Neural cell (in vitro differentiated cells): ENCODE measurements at regions not wholly inside any gene's neighbourhood (a gene's known extent, or its start where the extent isn't known, plus 50 kb on each side); places are given as distances from the start of the nearest gene placed in this dataset.

Experiments used
- EP300 ChIP-seq: fragments of 450-650 bp; conservative IDR thresholded peaks from 2 replicates; pipeline ENCODE4 v1.6.1; 2014; ENCODE audit warnings: antibody characterized with exemption, mild to moderate bottlenecking, moderate library complexity; ENCODE audit not compliant: poor library complexity, severe bottlenecking
- EZH2 ChIP-seq: fragments of 200-600, 300-800 bp; shearing (Covaris generic), sonication (generic); IDR thresholded peaks from 2 replicates; pipeline ENCODE4 v1.6.1; 2014; ENCODE audit warnings: antibody characterized with exemption, low read length, borderline replicate concordance, mild to moderate bottlenecking; ENCODE audit not compliant: insufficient read depth, poor library complexity, severe bottlenecking
- POLR2AphosphoS5 ChIP-seq: IDR thresholded peaks from 2 replicates; pipeline ENCODE4 v1.6.1; 2012
- SMC3 ChIP-seq: fragments of 450-650 bp; conservative IDR thresholded peaks from 2 replicates; pipeline ENCODE4 v1.6.1; 2014; ENCODE audit warnings: antibody characterized with exemption, mild to moderate bottlenecking, moderate library complexity; ENCODE audit not compliant: poor library complexity
- TAF1 ChIP-seq: IDR thresholded peaks from 2 replicates; pipeline ENCODE4 v1.6.1; 2012; ENCODE audit warnings: low read depth
- TF ChIP-seq, protein P1 (sequence below): IDR thresholded peaks from 2 replicates; pipeline ENCODE4 v1.6.1; 2012; ENCODE audit warnings: borderline replicate concordance
- TF ChIP-seq, protein P2 (sequence below): fragments of 450-650 bp; IDR thresholded peaks from 2 replicates; pipeline ENCODE4 v1.5.1; 2014; ENCODE audit warnings: antibody characterized with exemption, mild to moderate bottlenecking, moderate library complexity; ENCODE audit not compliant: poor library complexity, severe bottlenecking

DNA sequence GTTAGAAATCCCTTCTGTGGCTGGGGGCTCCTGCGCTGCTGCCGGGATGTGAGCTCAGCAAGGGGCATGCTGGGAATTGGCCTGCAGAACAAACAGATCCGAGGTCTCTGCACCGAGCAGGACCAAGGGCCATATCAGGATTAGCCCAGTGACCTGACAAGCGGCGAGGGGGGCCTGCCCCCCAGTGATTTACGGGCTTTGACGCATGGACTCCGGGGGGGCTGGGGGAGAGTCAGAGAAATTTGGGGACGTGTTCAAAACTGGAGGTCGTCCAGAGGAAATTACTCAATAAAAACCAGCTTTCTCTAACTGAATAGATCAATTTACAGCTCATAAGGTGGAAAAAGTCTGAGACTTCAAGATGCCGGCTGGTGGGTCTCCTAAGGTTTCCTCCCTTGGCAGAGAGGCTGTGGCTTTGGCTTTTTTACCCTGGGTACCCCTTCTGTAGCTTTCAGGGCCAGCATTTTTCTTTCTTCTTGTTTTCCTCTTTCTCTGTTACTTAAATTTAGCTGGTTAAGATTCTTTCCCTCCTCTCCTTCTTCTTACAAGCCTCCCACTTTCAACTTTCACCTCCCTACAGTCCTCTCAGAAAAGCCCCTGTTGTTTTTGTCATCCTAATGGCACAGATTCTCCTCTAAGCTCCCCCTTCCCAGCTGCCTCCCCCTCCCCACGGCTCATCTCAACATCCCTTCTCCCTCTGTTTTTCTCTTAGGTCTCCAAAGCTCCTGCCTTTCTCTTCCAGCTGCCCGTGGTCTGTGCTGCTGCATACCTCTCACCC lies 551.0 kb downstream of the CCDC171 start:
- TF ChIP-seq, protein P1, sequence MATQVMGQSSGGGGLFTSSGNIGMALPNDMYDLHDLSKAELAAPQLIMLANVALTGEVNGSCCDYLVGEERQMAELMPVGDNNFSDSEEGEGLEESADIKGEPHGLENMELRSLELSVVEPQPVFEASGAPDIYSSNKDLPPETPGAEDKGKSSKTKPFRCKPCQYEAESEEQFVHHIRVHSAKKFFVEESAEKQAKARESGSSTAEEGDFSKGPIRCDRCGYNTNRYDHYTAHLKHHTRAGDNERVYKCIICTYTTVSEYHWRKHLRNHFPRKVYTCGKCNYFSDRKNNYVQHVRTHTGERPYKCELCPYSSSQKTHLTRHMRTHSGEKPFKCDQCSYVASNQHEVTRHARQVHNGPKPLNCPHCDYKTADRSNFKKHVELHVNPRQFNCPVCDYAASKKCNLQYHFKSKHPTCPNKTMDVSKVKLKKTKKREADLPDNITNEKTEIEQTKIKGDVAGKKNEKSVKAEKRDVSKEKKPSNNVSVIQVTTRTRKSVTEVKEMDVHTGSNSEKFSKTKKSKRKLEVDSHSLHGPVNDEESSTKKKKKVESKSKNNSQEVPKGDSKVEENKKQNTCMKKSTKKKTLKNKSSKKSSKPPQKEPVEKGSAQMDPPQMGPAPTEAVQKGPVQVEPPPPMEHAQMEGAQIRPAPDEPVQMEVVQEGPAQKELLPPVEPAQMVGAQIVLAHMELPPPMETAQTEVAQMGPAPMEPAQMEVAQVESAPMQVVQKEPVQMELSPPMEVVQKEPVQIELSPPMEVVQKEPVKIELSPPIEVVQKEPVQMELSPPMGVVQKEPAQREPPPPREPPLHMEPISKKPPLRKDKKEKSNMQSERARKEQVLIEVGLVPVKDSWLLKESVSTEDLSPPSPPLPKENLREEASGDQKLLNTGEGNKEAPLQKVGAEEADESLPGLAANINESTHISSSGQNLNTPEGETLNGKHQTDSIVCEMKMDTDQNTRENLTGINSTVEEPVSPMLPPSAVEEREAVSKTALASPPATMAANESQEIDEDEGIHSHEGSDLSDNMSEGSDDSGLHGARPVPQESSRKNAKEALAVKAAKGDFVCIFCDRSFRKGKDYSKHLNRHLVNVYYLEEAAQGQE: no peak
- TF ChIP-seq, protein P2, sequence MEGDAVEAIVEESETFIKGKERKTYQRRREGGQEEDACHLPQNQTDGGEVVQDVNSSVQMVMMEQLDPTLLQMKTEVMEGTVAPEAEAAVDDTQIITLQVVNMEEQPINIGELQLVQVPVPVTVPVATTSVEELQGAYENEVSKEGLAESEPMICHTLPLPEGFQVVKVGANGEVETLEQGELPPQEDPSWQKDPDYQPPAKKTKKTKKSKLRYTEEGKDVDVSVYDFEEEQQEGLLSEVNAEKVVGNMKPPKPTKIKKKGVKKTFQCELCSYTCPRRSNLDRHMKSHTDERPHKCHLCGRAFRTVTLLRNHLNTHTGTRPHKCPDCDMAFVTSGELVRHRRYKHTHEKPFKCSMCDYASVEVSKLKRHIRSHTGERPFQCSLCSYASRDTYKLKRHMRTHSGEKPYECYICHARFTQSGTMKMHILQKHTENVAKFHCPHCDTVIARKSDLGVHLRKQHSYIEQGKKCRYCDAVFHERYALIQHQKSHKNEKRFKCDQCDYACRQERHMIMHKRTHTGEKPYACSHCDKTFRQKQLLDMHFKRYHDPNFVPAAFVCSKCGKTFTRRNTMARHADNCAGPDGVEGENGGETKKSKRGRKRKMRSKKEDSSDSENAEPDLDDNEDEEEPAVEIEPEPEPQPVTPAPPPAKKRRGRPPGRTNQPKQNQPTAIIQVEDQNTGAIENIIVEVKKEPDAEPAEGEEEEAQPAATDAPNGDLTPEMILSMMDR: no peak
- no peak for TF ChIP-seq EZH2
- no peak for TF ChIP-seq SMC3
- TF ChIP-seq EP300: no peak
- TF ChIP-seq TAF1: no peak
- no peak for TF ChIP-seq POLR2AphosphoS5
